Adipocyte (in vitro differentiated cells): ENCODE measurements at regions not wholly inside any gene's neighbourhood (a gene's known extent, or its start where the extent isn't known, plus 50 kb on each side); places are given as distances from the start of the nearest gene placed in this dataset.
A peak's percentile ranks its signal among the peaks of the same experiment; 100 is the strongest.

Experiments used
- DNase-seq: peaks from one replicate; pipeline ENCODE4 v3.0.0-alpha.2; 2015; ENCODE audit warnings: low read depth
- H3K27me3 ChIP-seq: replicated peaks from 2 replicates; pipeline ENCODE4 v1.7.0; 2013; ENCODE audit warnings: mild to moderate bottlenecking, low read length, moderate library complexity; ENCODE audit not compliant: control insufficient read depth, insufficient read depth
- H3K36me3 ChIP-seq: 2 replicates; pipeline ENCODE4 v1.7.0; 2013; ENCODE audit warnings: low read length, mild to moderate bottlenecking, moderate library complexity; ENCODE audit not compliant: control insufficient read depth, insufficient read depth, severe bottlenecking
- H3K4me1 ChIP-seq: 2 replicates; pipeline ENCODE4 v1.7.0; 2013; ENCODE audit warnings: mild to moderate bottlenecking, low read length, moderate library complexity; ENCODE audit not compliant: control insufficient read depth, insufficient read depth
- H3K4me3 ChIP-seq: 2 replicates; pipeline ENCODE4 v1.7.0; 2013; ENCODE audit warnings: mild to moderate bottlenecking, low read length, moderate library complexity
- H3K9ac ChIP-seq: 2 replicates; pipeline ENCODE4 v1.7.0; 2013; ENCODE audit warnings: mild to moderate bottlenecking, low read length, moderate library complexity
- H3K9me3 ChIP-seq: 2 replicates; pipeline ENCODE4 v1.7.0; 2013; ENCODE audit warnings: mild to moderate bottlenecking, low read length, moderate library complexity; ENCODE audit not compliant: control insufficient read depth

DNA sequence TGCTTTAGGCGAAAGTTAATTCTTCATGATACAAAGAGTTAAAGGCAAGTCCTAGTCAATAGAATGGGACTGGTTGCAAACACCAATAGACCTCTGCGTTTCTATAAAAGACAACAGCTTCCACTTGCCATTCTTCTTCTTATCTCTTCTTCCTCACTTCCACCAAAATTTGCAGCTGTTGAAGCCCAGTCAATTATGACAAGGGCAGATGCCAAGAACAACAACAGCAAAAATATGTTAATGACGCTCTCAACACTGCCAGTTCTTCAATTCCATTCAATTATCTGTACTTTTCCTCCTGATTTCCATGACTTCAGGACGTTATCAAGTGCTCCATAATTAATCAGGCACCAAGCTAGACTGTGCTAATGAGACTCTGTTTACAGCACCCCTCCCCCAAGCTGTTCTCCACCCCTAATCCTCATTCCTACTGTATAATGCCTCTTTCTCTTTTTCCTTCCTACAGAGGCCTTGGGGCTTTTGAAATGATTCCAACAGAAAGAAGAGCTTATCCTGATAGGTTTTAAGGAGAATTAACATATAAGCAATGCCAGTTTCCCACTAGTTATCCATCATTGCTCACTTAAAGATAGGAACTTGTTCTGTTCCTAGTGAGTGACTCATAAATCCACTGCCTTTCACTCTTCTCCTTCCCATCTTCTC is 1160.5 kb downstream of the IGSF11 start:
- no peak for DNase-seq
- no peaks in the 10 kb centered on the region for H3K27me3 ChIP-seq
- no peaks in the 10 kb centered on the region for H3K4me1 ChIP-seq
- no peaks in the 10 kb centered on the region for H3K9me3 ChIP-seq
- no peak overlapping the region for H3K9ac ChIP-seq
- H3K36me3 ChIP-seq, result no peaks in the 10 kb centered on the region
- no peak overlapping the region for H3K4me3 ChIP-seq

DNA sequence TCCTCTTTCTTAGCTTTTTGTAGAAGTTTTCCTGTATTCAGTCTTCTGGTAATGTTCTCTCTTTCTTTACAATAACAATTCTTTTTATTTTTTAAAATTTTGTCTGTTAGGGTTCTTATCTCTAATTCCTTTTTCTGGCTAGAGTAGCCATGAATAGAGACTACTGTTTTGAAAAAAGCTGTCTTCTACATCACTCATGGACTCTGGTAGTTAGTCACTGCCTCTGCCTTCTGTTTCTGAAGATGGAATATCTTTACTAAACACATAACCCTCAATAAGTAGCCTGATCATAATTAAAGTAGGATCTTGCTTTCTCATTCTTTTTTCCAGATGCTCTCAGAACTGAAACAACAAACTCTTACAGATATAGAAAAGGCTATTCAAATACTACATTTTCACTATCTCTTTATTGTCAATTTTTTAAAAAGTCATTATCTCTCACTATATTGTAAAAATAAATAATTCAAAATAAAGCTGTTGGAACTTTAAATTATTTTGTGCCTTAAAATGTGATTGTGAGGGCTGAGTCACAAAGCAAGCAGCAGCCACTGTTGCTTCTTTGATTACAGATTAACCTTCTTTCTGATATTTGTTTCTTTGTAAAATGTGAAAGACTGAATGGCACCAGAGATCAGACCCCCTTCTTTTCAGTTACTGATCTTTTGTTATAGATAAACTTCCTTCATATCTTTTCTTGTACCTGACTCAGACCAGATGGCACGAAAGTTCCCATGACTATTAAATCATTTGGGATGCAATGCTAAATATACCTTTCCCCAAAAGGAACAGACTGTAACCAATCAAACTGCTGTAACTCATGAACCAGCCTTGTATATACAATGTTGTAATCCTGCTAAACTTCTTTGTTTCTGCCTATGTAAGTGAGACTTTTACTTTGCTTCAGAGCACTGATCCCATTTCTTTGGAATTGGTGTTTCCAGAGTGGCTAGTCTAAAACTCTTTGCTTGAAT is 1159.5 kb downstream of the IGSF11 start:
- Histone ChIP-seq H3K9me3 (no peaks in the 10 kb centered on the region), H3K9ac (no peak overlapping the region), H3K36me3 (no peaks in the 10 kb centered on the region), H3K27me3 (no peaks in the 10 kb centered on the region), H3K4me3 (no peak overlapping the region), H3K4me1 (no peaks in the 10 kb centered on the region)
- no peak for DNase-seq

DNA sequence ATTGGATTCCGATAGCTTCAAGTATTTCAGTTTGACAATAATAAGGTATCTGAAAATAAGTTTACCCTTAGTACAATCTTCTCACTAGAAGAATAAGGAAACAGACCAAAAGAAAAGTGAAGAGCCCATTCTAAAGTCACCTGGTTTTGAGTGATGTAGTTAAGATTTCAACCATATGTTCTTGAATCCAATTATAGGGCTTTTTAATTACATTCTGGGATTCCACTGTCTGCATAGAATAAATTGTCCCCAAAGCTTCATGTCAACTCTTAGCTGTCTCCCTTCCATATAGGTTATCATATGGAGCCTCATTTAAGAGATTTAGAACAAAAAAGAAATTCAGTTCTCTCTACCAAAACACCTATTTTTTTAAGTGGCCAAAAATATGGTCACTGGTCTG is 1158.8 kb downstream of the IGSF11 start:
- Histone ChIP-seq H3K4me1 (no peaks in the 10 kb centered on the region), H3K36me3 (no peaks in the 10 kb centered on the region), H3K9ac (no peak overlapping the region), H3K9me3 (no peaks in the 10 kb centered on the region), H3K27me3 (peaks cover 2% of the 10 kb centered on the region), H3K4me3 (no peak overlapping the region)
- DNase-seq, result no peak

DNA sequence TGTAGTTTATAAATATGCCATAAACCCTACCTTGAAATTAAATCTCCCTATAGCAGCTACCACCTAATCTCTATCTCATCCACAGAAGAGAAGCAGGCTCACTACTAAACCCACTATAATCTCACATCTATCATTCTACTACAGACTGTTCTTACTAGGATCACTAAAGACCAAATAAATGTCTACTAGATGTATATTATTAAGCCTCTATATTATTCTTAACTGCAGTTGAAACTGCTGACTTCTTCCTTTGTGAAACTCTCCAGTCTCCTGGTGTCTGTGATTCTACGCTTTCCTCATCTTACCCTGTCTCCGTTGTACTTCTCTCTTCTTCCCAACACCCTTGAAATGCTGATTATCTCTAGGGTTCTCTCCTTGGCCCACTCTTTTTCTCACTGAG is 1154.0 kb downstream of the IGSF11 start:
- H3K4me3 ChIP-seq, result no peak overlapping the region
- H3K36me3 ChIP-seq, result no peaks in the 10 kb centered on the region
- peaks cover 2% of the 10 kb centered on the region for H3K27me3 ChIP-seq
- DNase-seq, result no peak
- no peak overlapping the region for H3K9ac ChIP-seq
- no peaks in the 10 kb centered on the region for H3K9me3 ChIP-seq
- no peaks in the 10 kb centered on the region for H3K4me1 ChIP-seq

DNA sequence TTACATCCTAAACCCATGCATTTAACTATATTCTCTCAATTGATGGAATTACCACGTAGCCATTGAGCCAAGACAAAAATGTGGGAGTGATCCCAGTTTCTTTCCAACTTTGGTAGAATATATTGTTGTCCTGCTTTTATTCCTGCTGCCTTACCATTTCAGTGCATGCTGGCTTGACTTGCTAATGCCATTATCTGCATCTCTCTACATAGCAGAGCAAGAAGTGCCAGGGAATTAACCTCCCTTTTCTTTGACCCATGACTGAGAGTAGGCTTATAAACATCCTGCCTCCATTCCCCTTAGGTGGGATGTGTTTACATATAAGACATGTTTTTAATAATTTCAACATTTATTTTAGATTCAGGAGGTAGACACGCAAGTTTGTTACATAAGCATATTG is 1153.4 kb downstream of the IGSF11 start:
- Histone ChIP-seq H3K36me3 (no peaks in the 10 kb centered on the region), H3K4me3 (no peak overlapping the region), H3K9ac (no peak overlapping the region), H3K4me1 (no peaks in the 10 kb centered on the region), H3K9me3 (no peaks in the 10 kb centered on the region), H3K27me3 (peaks cover 2% of the 10 kb centered on the region)
- DNase-seq, result no peak

DNA sequence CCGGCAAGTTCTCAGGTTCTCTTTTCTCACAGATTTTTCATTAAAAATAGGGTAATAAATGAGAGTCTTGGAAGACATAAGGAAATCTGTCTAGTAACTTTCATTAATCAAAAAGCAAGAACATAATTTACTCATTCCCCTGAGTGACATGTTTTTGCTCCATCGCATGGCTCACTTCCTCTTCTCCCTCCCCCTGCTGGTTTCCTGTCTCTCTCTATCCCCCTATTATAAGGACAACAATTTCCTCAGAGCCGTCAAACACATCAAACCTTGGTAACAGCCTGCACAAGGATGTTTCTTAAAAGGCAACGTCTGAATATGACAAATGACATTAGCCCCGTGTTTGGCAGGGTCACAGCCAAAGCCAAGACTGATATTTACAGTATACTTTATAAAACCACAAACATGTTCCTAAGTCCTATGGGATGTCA is 1149.6 kb downstream of the IGSF11 start:
- no peak for DNase-seq
- Histone ChIP-seq H3K4me1 (peaks cover 9% of the 10 kb centered on the region), H3K27me3 (peaks cover 2% of the 10 kb centered on the region), H3K9ac (no peak overlapping the region), H3K4me3 (no peak overlapping the region), H3K9me3 (no peaks in the 10 kb centered on the region), H3K36me3 (no peaks in the 10 kb centered on the region)

DNA sequence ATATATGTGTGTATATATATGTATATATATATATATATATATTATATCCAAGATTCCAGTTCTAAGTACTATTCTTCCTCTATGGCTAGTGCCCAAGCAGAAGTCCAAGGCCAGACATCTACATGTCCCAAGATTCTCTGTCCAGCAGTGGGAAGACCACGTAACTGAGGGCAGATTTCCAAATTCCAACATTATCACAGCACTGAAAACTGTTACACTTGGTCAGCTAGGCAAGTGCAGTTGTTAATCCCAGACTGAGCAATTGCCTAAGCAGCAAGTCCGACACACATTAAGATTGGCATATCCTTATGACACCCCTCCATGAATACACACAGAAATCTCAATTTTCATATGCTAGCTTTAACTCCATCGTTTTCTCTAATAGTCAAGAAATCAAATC is 1148.5 kb downstream of the IGSF11 start:
- no peaks in the 10 kb centered on the region for H3K9me3 ChIP-seq
- peaks cover 9% of the 10 kb centered on the region for H3K4me1 ChIP-seq
- no peak overlapping the region for H3K4me3 ChIP-seq
- H3K27me3 ChIP-seq, result no peaks in the 10 kb centered on the region
- H3K9ac ChIP-seq, result no peak overlapping the region
- no peak for DNase-seq
- H3K36me3 ChIP-seq, result no peaks in the 10 kb centered on the region

DNA sequence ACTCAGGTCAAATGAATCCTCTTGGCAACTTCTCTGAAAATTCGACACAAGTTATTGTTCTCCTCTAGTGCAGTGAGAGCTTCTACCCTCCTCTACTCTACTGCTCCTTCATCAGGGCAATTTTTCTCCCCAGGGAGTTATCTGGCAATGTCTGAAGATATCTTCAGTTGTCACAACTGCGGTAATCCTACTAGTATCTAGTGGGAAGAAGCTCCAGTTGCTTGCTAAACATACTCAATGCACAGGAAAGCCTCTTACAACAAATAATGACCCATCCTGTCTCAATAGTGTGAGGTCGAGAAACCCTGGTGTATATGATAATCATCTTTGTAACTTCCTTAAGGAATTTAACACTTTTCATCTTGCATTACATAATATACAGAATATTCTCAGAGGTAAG is 1147.6 kb downstream of the IGSF11 start:
- DNase-seq, result no peak
- Histone ChIP-seq H3K36me3 (no peaks in the 10 kb centered on the region), H3K27me3 (no peaks in the 10 kb centered on the region), H3K9ac (no peak overlapping the region), H3K9me3 (no peaks in the 10 kb centered on the region), H3K4me3 (no peak overlapping the region), H3K4me1 (peaks cover 9% of the 10 kb centered on the region)

DNA sequence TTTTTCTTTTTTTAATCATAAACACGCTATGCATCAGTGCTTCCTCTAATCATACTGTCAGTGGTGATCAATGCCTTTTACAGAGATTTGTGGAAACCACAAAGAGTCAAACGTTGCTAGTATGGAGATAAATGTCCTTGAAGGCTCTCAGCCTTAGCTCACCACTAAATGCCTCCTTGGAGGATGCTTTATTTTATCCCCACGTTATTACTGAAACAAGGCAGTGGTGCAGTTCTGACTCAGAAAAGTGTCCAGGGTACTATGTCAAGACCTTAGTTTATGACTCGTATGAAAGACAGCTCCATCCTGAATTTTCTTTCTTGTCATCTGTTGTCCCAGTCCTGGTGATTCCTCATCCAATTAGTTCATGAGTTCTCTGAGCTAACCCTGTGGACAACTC is 1146.7 kb downstream of the IGSF11 start:
- no peak overlapping the region for H3K4me3 ChIP-seq
- peaks cover 18% of the 10 kb centered on the region for H3K4me1 ChIP-seq
- no peak for DNase-seq
- H3K27me3 ChIP-seq, result no peaks in the 10 kb centered on the region
- H3K9ac ChIP-seq, result no peak overlapping the region
- no peaks in the 10 kb centered on the region for H3K9me3 ChIP-seq
- H3K36me3 ChIP-seq, result no peaks in the 10 kb centered on the region

DNA sequence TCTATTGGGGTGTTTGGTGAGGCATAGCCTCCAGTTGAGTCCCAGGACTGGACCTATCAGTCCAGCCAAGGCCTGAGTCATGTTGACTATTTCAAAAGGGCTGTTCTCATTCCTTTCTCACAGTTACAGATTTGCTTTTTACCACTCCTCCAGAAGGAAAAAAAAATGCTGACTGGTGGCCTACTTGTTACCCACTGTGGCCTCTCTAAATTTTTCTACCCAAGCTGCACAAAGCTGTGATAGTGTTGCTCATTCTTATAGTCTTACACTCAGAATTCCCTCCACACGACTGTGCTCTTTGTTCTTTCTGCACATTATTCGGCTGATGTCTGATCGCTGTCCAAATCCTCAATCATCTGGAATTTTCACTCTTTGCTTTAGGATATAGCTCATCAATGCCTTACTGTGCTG is 1142.2 kb downstream of the IGSF11 start:
- peak overlapping the region; percentile 48 for H3K4me3 ChIP-seq
- H3K9me3 ChIP-seq, result peaks cover 3% of the 10 kb centered on the region
- peak; percentile 73 for DNase-seq
- H3K4me1 ChIP-seq, result peaks cover 25% of the 10 kb centered on the region
- no peaks in the 10 kb centered on the region for H3K36me3 ChIP-seq
- H3K9ac ChIP-seq, result peak overlapping the region; percentile 31
- no peaks in the 10 kb centered on the region for H3K27me3 ChIP-seq

DNA sequence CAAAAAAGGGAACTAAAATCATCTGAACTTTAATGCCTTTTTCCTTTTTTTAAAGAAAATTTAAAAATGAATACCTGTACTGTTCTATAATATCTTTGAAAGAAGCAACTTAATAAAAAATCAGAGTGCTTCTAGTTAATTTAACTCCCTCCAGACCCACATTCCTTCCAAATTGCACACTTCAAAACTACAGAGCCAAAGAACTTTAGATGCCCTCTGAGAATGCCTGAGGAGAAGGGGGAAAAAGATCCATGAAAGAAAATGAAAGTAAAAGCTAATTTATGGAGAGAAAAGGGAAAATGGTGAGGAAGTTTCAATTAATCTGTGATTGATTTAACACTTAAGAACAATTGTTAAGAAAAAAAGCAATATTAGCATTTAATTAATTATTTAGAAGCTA is 1141.6 kb downstream of the IGSF11 start:
- Histone ChIP-seq H3K27me3 (no peaks in the 10 kb centered on the region), H3K36me3 (no peaks in the 10 kb centered on the region), H3K9ac (peak overlapping the region; percentile 31), H3K4me3 (peak overlapping the region; percentile 48), H3K4me1 (peaks cover 25% of the 10 kb centered on the region), H3K9me3 (peaks cover 7% of the 10 kb centered on the region)
- DNase-seq, result peak; percentile 59
